Epithelial cell of proximal tubule (primary cell): ENCODE measurements at regions not wholly inside any gene's neighbourhood (a gene's known extent, or its start where the extent isn't known, plus 50 kb on each side); places are given as distances from the start of the nearest gene placed in this dataset.

Experiments used
- DNase-seq: peaks from one replicate; pipeline ENCODE4 v3.0.0-alpha.2; 2011; ENCODE audit warnings: low read depth
- H3K4me3 ChIP-seq: 2 replicates; pipeline ENCODE4 v1.5.1; 2011; ENCODE audit warnings: low read depth, mild to moderate bottlenecking, low read length
- CTCF ChIP-seq: conservative IDR thresholded peaks from 2 replicates; pipeline ENCODE4 v1.5.1; 2012; ENCODE audit warnings: low read depth, mild to moderate bottlenecking, low read length

- no peak for TF ChIP-seq CTCF
- no peak for DNase-seq
These were observed 79.5 kb downstream of the FOXA2 start for GRCh38 chr20:22504829-22505377.

DNA sequence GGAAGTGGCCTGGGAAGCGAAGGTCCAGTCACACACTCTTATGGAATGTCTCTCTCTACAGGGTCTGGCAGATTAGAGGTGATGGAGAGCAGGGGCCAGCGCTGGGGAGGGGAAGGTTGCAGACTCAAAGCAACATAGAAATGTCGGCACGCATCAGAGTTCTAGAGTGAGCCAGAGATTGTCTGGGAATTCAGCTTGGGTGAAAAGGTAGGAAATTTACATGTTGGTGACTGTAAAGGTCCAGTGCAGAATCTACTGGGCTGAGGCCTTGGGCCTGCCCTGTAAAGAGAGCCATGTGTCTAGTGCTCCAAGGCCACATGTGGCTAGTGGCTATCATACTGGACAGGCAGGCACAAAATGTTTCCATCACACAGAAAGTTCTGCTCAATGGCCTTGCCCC lies 80.8 kb downstream of the FOXA2 start:
- no peak for DNase-seq
- H3K4me3 ChIP-seq, result no peak overlapping the region
- no peak for TF ChIP-seq CTCF

More at GRCh38 chr20:22504829-22505377, 79.5 kb downstream of the FOXA2 start:
- H3K4me3 ChIP-seq, result no peak overlapping the region

DNA sequence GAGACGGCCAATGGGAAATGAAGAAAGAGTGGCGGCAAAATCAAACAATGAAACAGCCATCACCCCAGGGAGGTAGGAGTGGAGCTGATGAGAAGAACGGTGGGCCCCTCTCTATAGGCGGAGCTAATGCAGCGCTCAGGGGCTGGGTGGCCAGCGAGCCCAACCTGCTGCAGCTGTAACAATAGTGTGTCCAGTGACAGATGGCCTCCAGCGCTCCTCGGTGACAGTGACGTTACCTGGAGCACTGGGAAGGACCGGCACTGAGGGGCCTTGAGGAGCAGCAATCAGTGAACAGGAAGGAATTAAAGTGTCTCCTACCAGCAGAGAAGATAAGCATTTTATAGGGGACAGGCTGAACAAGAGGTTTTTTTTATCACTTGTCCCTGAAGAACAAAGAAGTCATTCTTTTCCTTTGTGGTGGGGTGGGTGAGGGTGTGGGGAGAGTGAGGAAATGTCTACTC lies 81.6 kb downstream of the FOXA2 start:
- TF ChIP-seq CTCF, result no peak
- no peak overlapping the region for H3K4me3 ChIP-seq
- no peak for DNase-seq

DNA sequence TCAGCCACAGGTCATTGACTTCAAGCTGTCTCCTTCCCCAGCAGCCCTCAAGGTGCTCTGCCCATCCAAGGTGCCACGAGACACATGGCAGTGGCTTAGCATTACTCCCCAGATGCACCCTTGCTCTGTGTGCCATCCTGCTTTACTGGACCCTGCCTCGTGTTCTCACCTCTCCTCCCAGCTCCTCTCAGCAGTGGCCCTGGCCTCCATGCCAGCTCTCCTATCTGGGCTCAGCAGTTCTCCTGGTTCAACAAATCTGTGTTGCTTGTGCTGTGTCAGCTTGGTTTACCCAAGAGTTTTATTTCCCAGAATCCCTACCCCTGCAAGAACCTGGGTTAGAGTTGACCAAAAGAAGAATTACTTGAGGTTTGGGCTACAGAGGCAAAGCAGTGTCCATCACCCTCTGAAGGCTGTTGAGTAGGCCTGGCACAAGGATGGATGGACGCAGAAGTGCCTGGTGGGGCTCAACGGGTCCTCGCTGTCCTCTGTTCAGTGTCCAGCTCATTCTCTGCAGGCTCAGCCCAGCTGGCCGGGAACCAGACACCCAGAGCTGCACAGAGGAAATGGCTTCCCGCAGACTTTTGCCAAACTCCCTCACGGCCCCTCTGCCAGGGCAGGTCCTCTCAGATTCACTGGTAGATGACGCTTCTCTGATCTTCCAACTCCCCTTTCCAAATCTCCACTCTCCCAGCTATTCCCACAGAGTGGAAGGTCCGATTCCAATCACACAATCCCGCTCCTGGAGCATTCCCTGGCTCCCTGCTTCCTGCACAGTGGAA lies 82.6 kb downstream of the FOXA2 start:
- DNase-seq, result no peak
- TF ChIP-seq CTCF, result no peak
- H3K4me3 ChIP-seq, result no peak overlapping the region

GRCh38 chr20:22501034-22501433 lies 83.3 kb downstream of the FOXA2 start:
- no peak for TF ChIP-seq CTCF
- DNase-seq, result no peak
- no peak overlapping the region for H3K4me3 ChIP-seq

- H3K4me3 ChIP-seq, result no peak overlapping the region
- no peak for DNase-seq
- no peak for TF ChIP-seq CTCF
These were observed 84.7 kb downstream of the FOXA2 start for GRCh38 chr20:22499515-22500166.

DNA sequence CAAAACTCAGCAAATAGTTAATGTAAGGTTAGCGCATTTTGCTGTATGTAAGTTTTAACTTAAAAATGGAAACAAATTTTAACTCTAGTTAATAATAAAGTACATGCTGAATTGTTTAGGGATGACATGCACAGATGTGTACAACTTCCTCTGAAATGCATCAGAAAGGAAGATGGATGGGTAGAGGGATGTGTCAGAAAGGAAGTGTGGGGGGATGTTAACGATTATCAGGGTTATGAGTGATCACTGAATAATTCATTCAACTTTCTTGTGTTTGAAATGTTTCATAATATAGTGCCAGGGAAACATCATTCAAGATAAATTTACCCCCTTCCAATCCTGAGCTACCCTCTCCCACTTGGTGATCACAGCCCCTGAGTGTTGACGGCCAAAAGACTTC lies 87.6 kb downstream of the FOXA2 start:
- no peak for TF ChIP-seq CTCF
- H3K4me3 ChIP-seq, result no peak overlapping the region
- no peak for DNase-seq
